Neutrophil (primary cell): ENCODE measurements at regions not wholly inside any gene's neighbourhood (a gene's known extent, or its start where the extent isn't known, plus 50 kb on each side); places are given as distances from the start of the nearest gene placed in this dataset.

Source experiments
- H3K27ac ChIP-seq: fragments of 200-600 bp; sonication (generic); 2 replicates; pipeline ENCODE4 v1.5.1; 2016; ENCODE audit warnings: mild to moderate bottlenecking, moderate library complexity
- H3K27me3 ChIP-seq: fragments of 200-600 bp; sonication (generic); 2 replicates; pipeline ENCODE4 v1.6.0; 2016; ENCODE audit warnings: mild to moderate bottlenecking
- H3K36me3 ChIP-seq: fragments of 200-600 bp; sonication (generic); 2 replicates; pipeline ENCODE4 v1.5.1; 2017
- H3K4me1 ChIP-seq, 2 experiments: fragments of 200-600 bp in 1 of 2; sonication (generic) in 1 of 2; 1 replicate in 1 of 2; 2 replicates in 1 of 2; pipeline versions ENCODE4 v1.5.1 to v1.6.1; 2013 to 2016; ENCODE audit warnings: low read depth in 1 of 2, low read length in 1 of 2, mild to moderate bottlenecking in 1 of 2, moderate library complexity in 1 of 2; ENCODE audit not compliant: control insufficient read depth in 1 of 2, insufficient read depth in 1 of 2
- H3K4me3 ChIP-seq, 2 experiments: fragments of 200-600 bp in 1 of 2; sonication (generic) in 1 of 2; 1 replicate in 1 of 2; 2 replicates in 1 of 2; pipeline ENCODE4 v1.5.1; 2013 to 2016; ENCODE audit warnings: low read depth in 1 of 2, low read length in 1 of 2, mild to moderate bottlenecking in 1 of 2, moderate library complexity in 1 of 2
- H3K9me3 ChIP-seq: fragments of 200-600 bp; sonication (generic); 2 replicates; pipeline ENCODE4 v1.5.1; 2016
- CTCF ChIP-seq: fragments of 200-600 bp; sonication (generic); IDR thresholded peaks from 2 replicates; pipeline ENCODE4 v1.5.1; 2016; ENCODE audit warnings: antibody characterized with exemption

GRCh38 chr1:208465786-208466590, 221.8 kb upstream of the PLXNA2 start:
- no peaks in the 10 kb centered on the region for H3K27me3 ChIP-seq
- no peak overlapping the region for H3K4me3 ChIP-seq
- H3K4me1 ChIP-seq: no peaks in the 10 kb centered on the region
- no peak for TF ChIP-seq CTCF
- no peaks in the 10 kb centered on the region for H3K9me3 ChIP-seq
- no peaks in the 10 kb centered on the region for H3K36me3 ChIP-seq
- no peak overlapping the region for H3K27ac ChIP-seq

GRCh38 chr1:208467151-208467780, 223.1 kb upstream of the PLXNA2 start:
- H3K4me1 ChIP-seq: no peaks in the 10 kb centered on the region
- no peaks in the 10 kb centered on the region for H3K9me3 ChIP-seq
- H3K27me3 ChIP-seq: no peaks in the 10 kb centered on the region
- H3K4me3 ChIP-seq: no peak overlapping the region
- no peak overlapping the region for H3K27ac ChIP-seq
- H3K36me3 ChIP-seq: no peaks in the 10 kb centered on the region
- no peak for TF ChIP-seq CTCF

GRCh38 chr1:208475449-208475848, 231.3 kb upstream of the PLXNA2 start:
- Histone ChIP-seq H3K36me3 (no peaks in the 10 kb centered on the region), H3K27ac (no peak overlapping the region), H3K27me3 (no peaks in the 10 kb centered on the region), H3K4me1 (no peaks in the 10 kb centered on the region), H3K9me3 (no peaks in the 10 kb centered on the region), H3K4me3 (no peak overlapping the region)
- no peak for TF ChIP-seq CTCF

GRCh38 chr1:208475951-208476845, 232.0 kb upstream of the PLXNA2 start:
- Histone ChIP-seq H3K4me1 (no peaks in the 10 kb centered on the region), H3K4me3 (no peak overlapping the region), H3K36me3 (no peaks in the 10 kb centered on the region), H3K9me3 (no peaks in the 10 kb centered on the region), H3K27me3 (no peaks in the 10 kb centered on the region), H3K27ac (no peak overlapping the region)
- TF ChIP-seq CTCF: no peak

- H3K27me3 ChIP-seq: no peaks in the 10 kb centered on the region
- H3K36me3 ChIP-seq: no peaks in the 10 kb centered on the region
- TF ChIP-seq CTCF: no peak
- H3K4me3 ChIP-seq: no peak overlapping the region
- no peak overlapping the region for H3K27ac ChIP-seq
- no peaks in the 10 kb centered on the region for H3K9me3 ChIP-seq
- H3K4me1 ChIP-seq: no peaks in the 10 kb centered on the region
Measured at GRCh38 chr1:208476846-208477170, 232.6 kb upstream of the PLXNA2 start.
